GM18519 (cell line): ENCODE measurements at regions not wholly inside any gene's neighbourhood (a gene's known extent, or its start where the extent isn't known, plus 50 kb on each side); places are given as distances from the start of the nearest gene placed in this dataset.

ENCODE experiments used
- ATAC-seq: cut with Tn5 transposase; IDR thresholded peaks from one replicate; pipeline ENCODE4 v1.9.1; 2021; ENCODE audit warnings: mild to moderate bottlenecking, moderate library complexity; ENCODE audit not compliant: unreplicated experiment, low FRiP score

DNA sequence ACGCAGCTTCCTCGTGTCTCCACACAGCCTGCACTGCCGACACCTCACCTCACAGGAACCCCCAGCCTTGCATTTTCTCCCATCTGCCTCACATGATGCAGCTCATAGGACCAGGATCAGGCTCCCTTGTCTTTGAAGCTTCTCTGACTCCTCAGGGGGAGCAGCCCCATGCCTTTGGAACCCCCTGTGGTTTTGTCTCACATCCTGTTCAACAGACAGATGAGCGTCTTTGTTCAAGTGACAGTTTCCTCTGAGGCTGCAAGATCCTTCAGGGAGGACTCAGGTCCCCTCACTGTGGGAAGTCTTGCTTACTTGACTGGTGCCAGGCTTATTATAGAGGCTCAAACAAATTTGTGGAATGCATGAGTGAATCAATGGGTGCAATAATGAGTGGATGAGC lies 667.1 kb downstream of the INHBA start:
- no peak for ATAC-seq

DNA sequence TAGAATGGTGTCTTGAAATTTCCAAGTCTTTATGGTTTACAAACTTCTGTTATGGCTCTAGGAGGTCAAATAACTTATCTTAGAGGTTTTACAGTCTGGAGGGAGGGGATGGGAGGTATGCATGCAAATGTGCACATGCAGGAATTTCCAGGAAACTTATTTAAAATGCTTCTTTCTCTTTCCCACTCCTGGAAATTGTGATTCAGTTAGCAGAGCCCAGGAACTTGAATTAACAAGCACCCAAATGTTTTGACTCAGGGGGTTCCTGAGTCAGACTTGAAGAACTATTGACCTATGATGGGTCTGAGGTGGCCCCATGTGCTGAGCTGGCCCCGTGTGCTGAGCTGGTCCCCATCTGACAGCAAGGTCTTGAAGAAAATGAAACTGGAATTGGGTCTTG lies 669.4 kb downstream of the INHBA start:
- no peak for ATAC-seq

DNA sequence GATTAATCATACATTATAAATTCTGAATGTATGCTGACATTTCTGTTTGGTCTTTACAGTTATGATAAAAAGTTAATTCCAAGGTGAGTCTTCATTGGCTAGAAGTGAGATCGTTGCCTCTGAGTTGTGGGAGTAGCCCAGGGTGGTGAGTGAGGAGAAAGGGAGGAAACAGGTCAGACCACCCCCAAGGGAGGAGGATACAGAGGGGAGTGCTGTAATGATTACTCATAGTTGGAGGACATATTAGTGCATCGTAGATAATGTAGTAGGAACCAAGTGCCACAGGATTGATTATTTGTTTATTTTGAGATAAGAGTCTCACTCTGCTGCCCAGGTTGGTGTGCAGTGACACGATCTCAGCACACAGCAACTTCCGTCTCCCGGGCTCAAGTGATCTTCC lies 672.2 kb downstream of the INHBA start:
- no peak for ATAC-seq

DNA sequence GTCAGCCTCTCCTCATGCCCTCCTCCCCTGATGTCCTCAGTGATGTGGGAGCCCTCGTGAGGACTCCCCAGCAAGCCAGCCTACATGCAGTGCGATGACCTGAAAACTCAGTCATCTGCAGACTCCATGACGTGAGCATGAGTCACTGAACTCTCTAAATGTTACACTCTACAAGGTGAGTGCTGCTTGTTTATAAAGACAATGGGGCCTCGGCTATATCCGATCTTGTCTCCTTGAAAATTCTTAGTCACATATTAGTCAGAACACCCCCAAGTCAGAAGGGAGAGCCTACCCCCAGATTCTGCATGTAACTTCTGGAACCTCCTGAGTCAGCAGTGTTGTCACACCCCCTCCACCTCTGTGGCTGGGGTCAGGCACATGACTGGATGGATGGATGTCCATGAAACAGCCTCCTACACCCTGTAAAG lies 673.8 kb downstream of the INHBA start:
- ATAC-seq: no peak

DNA sequence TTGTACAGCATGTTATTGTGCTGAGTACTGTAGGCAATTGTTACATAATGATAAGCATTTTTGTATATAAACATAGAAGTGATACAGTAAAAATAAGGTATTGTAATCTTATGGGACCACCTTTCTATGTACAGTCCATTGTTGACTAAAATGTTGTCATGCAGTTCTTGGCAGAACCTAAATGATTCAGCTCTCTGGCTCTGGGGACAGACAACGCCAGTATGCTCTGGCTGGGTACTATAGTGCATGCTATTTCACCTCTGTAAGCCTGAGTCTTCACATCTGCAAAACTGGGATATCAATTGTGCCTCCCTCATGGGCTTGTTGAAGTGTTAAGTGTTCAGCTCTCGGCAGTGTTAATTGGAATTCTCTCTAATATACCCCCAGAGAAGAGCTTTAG lies 674.3 kb downstream of the INHBA start:
- ATAC-seq: no peak

DNA sequence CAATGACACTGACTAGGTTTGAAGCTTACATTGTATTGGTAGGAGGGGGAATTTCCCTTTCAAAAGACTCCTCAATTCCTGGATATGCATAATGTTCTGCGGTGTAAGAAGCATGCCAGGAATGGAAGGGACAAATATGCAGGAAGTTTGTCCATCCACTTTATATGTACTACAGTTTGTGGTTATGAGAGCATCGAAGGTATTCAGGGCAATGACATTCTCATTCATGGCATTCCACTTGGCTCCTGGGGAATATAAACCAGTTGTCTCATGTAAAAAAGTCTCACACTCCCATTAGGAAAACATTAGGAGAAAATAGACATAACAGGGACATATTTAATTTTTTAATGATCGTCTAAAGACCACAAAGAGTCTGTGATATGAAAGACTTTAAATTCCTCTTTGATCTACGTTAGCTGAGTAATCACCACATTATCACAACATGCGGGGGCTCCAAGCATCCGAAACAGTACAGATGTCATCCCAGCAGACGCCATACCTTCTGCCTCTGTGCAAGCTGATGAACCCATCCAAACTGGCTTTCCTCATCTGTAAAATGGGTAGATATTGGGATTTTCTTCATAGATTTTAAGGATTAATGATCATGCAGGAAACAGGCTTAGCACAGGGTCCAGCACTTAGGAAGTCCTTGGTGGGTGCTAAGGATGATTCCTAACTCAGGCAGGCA lies 675.3 kb downstream of the INHBA start:
- no peak for ATAC-seq

DNA sequence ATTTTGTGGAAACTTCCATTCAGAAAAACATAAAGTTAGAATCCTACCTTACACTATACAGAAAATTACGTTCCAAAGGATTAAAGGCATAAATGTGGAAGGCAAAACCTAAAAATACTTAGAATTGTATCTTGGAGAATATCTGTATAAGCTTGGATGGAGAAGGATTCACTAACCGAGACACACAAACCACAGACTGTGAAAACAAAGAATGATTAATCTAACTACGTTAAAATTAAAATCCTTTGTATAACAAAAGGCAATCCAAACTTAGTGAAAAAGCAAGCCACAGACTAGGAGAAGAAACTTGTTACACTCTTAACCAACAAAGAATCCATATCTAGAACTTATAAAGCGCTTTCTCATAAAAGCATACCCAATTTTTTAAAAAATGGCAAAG lies 678.8 kb downstream of the INHBA start:
- ATAC-seq: no peak

DNA sequence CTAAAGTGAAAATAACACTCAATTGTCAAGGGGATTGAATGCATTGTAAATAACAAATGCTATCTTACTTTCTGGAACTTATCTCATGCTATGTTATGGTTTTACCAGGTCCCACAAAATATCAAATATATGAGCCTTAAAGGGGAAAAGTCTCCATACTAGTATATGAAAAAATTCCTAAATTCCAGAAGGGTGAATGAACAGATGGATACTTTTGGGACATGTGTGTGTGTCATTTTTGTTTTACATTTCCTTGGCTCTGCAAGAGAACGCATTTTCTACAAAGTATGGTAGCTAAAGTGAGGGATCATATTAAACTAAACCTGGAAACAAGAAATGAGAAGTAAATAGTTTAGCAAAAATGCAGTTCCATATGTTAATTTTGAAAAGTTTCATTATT lies 682.8 kb downstream of the INHBA start:
- no peak for ATAC-seq

DNA sequence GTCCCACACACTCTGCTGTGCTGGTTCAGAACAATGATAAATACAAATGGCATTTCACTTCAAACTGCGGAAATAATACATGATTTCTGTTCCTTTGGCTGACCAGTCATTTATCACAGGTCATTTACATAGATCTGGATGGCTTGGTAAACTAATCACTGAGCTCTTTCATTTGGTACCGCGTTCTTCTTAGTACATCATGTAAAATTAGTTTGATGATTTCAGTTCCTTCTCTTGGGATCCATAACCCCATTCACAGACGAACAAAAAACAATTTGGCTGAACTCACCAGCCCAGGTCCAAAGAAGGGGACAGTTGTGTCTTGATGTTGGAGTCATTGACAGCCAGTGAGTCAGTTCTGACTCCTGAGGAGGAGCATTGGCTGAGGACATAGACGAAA lies 689.8 kb downstream of the INHBA start:
- ATAC-seq: no peak

DNA sequence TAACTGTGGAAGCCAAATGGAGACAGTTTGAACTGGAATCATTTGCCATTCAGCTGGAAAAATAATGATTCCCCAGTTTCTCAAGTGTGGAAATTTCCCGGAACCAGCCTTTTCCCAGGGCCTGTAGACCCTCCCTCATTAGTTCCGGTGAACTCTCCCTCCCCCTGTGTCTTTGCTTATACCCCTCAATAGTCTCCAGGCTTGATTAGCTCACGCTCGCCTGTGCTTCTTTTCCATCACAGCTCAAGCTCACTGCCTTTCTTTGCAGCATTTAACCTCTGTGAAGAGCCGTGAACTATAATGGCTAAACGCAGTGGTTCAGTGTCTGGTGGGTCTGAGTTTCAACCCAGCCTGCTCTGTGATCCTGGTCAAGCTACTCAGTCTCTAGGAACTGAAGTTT lies 690.8 kb downstream of the INHBA start:
- ATAC-seq: no peak

DNA sequence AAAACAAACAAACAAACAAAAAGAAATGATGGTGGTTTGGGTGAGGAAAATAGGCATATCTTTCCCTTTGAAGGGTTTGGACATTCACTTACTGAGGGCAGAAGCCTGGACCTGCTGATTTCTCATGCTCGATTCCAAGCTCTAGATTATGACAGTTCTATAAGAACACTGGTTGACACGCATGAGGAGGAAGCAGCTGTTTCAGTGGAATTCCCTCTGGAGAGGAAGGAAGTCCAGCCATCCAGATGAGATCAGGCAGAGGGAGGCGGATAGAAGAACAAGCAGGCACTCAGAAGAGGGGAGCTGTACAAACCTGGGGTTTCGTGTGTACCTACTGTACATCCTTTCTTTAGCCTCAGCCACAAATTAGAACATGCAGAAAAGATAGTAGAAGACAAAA lies 691.9 kb downstream of the INHBA start:
- ATAC-seq: no peak

DNA sequence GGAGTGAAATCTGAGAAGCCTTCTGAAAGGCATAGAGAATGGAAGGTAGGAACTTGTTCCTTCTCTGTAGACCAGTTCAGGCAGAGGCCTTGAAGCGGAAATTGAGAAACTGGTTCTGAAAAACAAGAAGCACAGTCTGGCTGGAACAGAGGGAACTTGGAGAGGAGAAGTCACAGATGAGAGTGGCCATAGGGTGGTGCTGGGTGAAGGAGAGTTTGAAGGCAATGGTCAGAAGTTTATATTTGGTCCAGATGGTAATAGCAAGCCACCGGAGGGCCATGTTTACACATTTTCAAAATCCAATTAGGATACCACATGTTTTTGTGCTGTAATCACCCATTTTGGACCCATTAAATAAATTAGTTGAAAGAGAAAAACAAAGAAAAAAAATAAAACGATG lies 692.5 kb downstream of the INHBA start:
- no peak for ATAC-seq

DNA sequence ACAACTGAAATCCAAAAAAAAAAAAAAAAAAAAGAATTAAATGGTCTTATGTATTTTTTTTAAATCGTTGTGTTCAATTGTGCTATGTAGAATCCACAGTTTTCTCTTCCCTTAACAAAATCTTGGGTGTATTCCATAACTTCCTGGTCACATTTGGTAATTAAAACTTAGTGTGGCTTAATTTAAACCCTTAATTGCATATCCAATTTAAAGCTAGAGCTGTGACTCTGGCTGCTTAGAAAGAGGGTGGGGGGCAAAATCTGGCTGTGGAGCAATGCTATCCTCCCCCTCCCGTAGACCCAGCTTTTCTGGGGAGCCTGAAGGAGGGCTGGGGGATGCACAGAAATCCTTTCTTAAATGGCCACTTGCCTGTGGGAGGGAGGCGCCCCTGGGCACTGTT lies 695.1 kb downstream of the INHBA start:
- no peak for ATAC-seq

DNA sequence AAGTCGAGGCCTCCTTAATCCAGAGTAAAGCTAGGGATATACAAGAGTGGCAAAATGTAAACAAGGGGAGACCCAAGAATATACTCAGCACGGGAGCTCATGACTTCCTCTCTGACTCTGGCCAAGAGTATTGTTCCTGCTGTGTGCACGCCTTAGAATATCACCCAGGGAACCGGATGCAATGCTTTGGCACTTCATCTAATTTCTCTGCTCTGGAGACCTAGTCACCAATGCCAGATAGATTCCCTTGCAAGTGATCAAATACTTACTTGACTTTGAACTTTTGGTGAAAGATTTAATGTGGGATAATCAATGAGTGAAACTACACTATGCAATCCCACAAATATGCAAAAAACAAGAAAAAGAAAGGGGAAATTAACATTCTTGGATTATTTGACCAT lies 695.5 kb downstream of the INHBA start:
- ATAC-seq: no peak

DNA sequence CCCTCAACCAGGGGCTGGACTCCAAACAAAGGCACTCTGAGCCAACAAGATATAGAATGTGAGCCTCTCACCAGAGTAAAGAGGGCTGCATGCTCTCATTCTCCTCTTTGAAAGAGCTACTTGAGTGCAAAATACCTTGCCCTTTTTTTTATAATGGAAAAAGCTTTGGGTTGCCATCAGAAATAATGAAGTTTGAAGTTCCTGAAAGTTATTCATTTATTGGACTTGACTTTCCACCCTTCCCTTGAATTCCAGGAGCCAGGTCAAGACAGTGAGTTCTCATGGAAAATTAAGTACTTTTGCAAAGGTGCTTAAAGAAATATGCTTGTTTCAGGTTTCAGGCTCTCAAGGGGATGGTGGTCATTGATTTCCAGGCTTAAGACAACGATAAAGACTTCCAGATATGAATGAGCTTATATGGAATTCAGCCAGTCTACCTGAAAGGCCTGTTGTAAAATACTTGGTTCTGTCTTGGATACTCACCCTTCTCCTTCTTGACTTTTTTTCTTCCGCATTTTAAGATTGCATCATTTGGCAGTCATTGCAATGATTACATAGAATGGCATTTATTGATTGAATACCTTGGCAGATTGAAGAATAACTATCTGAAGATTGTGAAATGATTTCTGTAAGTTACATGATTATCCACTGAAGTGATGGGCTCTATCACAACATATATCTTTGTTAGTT lies 696.4 kb downstream of the INHBA start:
- ATAC-seq: no peak

DNA sequence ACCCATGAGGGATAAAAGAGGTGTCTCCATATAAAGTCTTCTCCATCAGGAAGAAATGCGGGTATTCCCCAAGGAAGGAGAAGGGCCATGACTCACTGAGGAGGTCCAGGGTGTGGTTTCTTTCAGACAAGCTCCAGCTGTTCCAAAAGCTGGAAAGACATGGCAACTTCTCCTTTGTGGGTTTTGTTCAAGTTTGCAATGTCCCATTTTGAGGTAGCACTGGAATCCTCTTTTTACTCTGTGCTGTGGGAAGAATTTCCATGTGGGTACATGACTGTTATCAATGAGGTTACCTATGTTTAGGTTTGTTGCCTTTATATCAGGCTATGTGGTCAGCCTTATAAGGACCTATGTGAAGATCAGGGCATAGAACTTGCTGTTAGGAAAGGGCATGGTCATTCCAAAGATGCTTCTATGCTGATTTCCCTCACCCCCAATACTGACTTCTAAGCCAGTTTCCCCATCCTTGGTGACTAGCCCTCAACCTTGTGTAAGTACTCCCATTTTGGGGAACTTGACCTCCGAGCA lies 697.5 kb downstream of the INHBA start:
- no peak for ATAC-seq

DNA sequence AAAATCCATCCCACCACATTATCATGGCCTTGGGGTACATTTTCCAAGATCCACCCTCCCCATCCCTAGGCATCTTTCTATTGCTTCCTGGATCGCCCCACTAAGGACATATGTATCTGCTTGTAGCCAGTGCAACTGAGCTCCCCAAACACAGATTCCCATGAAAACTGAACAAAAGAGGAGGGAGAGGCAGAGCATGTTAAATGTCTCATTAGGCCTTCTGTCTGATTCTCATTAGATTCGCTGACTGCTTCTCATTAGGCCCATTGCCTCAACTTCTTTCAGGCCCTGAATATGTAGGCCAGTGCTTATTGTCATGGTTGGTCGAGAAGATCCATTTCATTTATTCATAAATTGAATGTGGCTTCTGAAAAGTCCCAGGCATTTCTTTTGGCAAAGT lies 698.9 kb downstream of the INHBA start:
- ATAC-seq: no peak

DNA sequence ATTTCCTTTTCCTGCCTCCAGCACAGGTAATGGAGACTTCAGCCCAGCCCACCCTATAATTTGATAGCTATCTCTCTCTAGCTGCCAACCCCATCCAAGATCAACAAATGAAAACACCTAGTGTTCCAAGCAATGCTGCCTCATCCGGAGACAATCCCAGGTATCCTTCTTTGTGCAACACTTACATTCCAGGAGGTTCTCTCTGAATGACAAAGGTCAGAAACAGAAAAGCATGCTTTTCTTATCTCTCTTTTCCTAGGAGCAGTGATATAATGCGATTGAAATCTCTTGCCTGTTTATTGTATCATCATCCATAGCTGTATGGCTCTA lies 699.3 kb downstream of the INHBA start:
- ATAC-seq: no peak

DNA sequence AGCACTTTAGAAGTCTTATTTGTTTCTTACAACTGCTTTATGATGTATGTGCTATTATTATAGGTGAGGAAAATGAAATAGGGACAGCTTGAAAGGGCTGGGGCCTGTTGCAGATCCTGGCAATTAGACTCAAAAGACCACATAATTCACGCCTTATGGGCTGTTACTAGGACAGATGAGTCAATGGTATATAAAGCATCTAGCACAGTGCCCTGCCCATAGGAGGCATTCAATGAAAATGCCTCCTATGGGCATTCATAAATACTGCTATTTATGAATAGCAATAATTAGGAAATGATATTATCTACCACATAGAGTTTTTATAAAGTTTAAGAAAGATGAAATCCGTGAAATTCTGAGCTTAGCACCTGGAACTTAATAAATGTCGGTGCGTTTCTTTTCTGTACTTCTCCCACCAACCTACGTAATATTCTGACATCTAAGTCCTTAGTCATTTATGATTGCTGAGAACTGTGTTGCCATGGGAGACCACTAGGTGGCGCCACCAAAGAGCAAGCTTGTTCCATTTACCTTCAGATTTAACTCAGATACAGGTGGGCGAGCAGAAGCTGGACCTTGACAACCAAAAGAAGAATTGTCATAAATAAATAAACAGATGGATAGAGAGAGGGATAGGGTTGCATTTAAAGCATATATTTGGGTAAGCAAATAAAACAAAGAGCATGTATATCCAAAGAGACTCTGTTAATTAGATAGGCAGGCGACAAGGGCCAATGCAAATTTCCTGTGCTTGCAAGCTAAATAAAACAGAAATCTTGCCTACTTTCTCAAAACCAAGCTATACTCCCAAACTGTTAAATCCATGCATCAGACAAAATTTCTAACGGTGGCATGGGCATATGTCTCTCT lies 699.9 kb downstream of the INHBA start:
- peak; percentile 62 for ATAC-seq

DNA sequence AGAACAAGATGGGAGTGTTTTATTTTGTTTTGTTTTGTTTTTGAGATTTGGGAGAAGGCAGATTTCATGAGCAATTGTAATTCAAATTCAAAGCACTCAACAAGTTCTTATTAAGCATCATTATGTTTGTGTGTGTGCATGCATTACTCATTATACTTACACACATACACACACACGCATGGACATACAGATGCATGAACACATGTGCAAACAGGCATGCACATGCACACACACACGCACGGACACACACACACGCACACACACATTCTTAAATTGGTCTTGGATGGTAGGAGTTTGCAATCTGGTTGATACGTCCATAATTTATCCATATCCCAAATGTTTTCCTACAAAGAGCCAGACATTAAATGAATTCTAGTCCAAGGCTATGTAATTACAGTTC lies 702.8 kb downstream of the INHBA start:
- no peak for ATAC-seq

DNA sequence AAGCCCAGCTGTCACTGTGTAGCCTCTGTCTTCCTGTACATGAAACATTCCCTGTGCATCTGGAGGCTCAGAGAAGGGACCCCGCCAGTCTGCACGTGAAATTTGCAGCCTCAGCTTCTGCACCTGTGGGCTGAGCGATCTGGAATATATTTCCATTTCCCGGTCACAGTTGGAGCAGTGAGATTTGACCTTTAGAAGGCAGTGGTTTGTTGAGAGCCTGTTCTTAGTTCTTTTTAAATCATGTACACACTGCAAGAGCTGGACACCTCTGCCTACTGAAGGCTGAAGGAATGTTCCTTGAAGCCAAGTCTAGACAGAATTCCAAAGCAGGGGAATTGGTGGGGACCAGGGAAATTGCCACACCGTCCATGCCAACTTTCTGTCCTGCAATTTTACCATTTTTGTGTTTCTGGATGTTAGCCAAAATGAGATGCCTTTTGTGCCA lies 706.6 kb downstream of the INHBA start:
- ATAC-seq: no peak
